ENCODE measurements at regions not wholly inside any gene's neighbourhood (a gene's known extent, or its start where the extent isn't known, plus 50 kb on each side); places are given as distances from the start of the nearest gene placed in this dataset.
"Not testable (repeated sequence)": the region's sequence is repeated elsewhere in the genome, so short reads cannot be mapped to it uniquely, and the experiment has no call there.

DNA sequence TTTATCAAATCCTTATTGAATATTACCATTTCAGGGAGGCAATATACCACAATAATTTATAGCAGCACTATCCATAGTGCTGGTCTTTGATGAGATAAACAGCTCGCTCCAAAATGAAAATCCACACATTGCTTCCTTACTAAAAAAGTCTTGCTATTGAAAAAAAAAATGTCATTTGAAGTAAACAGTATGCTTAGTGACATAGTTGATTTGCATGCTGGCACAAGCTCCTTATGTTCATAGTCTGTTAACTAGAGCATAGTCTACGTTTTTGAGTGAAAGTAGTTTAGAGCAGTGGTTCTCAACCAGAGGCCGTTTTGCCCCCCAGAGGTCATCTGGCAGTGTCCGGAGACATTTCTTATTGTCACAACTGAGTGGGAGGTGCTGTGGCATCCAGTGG lies 249.4 kb upstream of the PDZRN3 start:
- no peak for DNase-seq (ENCODE audit: low read depth in 2 of 2)

DNA sequence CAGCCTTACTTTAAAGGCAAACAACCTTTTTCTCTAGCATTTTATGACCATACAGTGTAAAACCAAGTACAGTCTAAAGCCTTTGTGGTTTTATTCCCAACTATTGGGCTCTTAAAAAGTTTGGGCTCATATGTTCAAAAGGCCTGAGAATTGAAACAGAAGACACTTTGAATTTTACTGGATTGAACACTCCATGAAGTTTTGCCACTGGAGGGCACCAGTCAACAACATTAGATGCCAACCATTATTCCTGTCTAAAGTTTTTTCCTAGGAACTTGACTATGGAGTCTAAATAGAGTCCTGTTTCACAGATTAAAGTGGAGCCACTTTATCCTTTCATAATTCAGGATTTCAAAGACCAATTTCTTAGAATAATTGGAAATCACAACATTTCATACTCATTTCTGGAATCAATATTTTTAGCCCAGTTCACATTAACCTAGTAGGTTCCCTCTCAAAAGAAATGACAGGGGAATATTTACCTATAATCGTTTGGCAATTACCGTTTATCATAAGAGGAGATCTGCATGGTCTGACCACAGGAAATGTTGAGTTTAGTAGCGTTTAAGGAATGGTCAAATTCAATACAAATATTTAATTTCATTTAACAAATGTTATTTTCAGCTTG lies 244.1 kb upstream of the PDZRN3 start:
- peak; percentile 22 to 28 for DNase-seq (ENCODE audit: low read depth in 2 of 2)

GRCh38 chr3:73867524-73867923 lies 242.8 kb upstream of the PDZRN3 start:
- DNase-seq (ENCODE audit: low read depth in 2 of 2) = no peak

DNA sequence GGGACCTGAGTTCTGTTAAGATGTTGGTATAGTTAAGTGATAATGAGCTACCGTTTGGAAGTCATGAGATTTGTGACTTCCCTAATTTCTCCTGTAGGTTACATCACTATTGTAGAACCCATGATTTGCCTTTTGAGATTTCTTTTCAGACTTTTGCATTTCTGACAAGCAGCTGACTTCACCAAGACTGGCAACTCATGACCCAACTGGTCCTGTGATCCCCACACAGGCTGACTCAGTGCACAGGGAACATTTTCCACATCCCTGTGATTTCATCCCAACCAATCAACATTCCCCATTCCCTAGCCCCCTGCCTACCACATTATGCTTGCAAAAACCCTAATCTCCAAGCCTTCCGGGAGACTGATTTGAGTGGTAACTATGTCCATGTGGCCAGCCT lies 242.1 kb upstream of the PDZRN3 start:
- no peak for DNase-seq (ENCODE audit: low read depth in 2 of 2)

GRCh38 chr3:73863546-73864079 lies 238.9 kb upstream of the PDZRN3 start:
- DNase-seq (ENCODE audit: low read depth in 2 of 2) = no peak

DNA sequence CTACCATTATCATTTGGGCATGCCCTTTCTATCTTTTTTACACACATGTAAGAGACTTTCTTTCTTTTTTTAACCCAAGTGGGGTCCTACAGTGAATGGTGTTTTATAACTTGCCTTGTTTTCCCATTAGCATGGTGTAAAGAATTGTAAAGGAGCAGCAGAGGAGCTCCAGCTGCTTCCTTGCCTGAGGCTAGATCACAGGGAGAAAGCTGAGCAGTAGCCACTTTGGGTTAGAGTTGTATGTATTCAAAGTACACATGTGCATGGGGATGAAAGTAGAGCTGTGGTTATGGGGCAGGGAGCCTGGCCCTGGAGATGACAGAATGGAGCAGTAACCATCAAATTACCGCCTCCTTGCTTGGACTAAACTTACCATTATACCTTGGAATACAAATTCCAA lies 231.1 kb upstream of the PDZRN3 start:
- DNase-seq (ENCODE audit: low read depth in 2 of 2) = no peak

GRCh38 chr3:73848173-73848906 lies 223.6 kb upstream of the PDZRN3 start:
- peak; percentile 17 to 20 for DNase-seq (ENCODE audit: low read depth in 2 of 2)

- no peak for DNase-seq (ENCODE audit: low read depth in 2 of 2)
Observed at GRCh38 chr3:73846951-73847350, 222.2 kb upstream of the PDZRN3 start.

- DNase-seq (ENCODE audit: low read depth in 2 of 2) = no peak
Observed at GRCh38 chr3:73839032-73839431, 214.3 kb upstream of the PDZRN3 start.

DNA sequence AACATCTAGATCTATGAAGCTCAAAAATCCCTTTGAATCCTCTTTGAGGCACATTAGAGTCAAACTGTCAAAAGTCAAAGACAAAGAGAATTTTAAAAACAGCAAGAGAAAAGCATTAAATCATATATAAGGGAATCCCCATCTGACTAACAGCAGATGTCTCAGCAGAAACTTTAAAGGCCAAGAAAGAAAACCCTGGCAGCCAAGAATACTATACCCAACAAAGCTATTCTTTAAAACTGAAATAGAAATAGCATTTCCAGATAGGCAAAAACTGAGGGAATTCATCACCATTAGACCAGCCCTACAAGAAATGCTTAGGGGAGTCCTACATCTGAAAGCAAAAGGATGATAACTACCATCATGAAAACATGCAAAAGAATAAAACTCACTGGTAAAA lies 211.2 kb upstream of the PDZRN3 start:
- no peak for DNase-seq (ENCODE audit: low read depth in 2 of 2)

GRCh38 chr3:73832426-73832825 lies 207.7 kb upstream of the PDZRN3 start:
- peak in 1 of 2 experiments; percentile 18 for DNase-seq (ENCODE audit: low read depth in 2 of 2)

DNA sequence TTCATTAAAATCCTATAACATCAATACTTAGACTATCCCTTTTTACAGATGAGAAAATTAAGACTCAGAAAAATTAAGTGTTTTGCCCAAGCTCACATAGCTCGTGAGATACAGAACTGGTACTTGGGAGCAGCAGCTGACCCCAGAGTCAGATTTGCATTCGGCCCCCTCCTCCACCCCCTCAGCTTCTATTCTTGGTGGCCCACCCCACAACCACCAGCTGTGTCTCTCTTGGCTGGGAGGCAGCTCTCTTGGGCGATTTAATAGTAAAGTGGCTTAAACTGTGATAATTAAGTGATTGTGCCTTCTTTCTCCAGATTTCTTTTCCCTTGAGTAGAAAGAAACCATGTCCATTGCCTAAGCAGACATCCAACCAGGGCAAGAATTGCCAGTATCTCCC lies 203.6 kb upstream of the PDZRN3 start:
- DNase-seq (ENCODE audit: low read depth in 2 of 2) = no peak

DNA sequence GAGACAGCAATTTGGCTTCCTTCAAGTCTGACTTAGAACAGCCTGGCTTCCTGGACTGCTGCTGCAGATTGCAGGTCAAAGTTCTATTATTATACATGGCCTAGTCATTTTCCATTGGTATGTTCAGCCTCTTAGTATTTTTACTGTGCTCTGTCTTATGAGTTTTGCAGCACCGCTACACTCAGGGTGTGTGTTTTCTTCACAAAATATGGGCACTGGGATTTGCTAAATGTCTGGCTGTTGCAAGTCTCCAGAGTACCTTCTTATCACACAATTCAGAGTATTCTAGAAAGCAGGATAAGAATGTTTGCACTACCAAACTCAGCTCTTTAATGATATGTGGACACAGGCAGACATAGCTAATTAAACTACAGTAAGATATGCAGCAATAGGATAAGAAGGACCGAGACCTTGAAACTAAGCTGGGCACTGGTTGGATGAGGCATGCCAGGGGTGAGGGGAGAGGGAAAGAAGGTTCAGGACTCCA lies 203.0 kb upstream of the PDZRN3 start:
- no peak for DNase-seq (ENCODE audit: low read depth in 2 of 2)

DNA sequence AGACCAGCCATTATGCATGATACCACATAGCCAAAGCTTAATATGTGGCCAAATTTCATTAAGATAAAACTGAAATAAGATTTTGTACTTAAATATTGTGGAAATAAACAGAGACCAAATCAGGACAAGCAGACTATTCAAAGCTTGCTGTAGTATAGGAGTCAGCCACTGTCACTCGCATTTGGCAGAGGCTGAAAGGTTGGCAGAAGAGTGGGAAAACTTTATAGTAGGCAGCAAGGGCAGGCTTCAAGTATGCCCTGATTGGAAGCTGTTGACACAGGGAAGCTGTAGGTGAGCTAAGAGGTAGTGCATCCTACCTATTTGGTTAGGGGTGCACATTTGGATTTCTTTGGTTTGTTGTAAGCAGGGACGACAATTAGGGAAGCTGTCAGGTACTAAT lies 202.5 kb upstream of the PDZRN3 start:
- DNase-seq (ENCODE audit: low read depth in 2 of 2) = no peak

GRCh38 chr3:73820896-73821295 lies 196.2 kb upstream of the PDZRN3 start:
- DNase-seq (ENCODE audit: low read depth in 2 of 2) = not testable (repeated sequence)

DNA sequence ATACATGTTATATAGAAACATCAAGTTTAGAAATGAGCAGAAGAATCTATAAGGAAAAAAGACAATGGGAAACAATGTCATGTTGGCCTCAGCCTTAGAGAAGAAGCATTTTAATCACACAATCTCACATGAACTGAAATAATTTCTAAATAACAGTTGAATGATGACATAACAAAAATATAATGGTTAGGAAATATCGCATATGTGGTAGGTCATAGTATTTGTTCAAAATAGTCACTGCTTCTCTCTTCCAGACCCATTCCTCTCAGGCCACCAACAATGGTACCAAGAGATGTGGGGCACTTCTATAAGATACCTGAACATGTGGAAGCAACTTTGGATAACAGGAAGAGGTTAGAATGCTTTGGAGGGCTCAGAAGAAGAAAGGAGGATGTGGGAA lies 195.7 kb upstream of the PDZRN3 start:
- no peak for DNase-seq (ENCODE audit: low read depth in 2 of 2)

DNA sequence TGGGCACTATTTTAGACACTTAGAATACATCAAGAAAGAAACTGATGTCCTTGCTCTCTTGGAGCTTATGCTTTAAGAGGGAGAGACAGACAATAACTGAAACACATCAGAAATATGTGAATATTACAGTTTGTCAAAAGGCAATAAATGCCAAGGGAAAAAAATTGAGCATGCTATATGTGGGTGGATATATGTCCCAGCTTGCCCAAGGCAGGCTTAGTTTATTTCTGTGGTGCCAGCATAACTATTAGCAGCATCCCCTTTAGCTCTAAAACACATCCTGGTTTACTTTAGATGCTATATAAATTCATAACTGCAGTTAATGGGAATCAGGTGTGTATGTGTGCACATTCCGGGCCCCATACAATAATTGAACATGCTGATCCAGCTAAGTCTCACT lies 191.2 kb upstream of the PDZRN3 start:
- no peak for DNase-seq (ENCODE audit: low read depth in 2 of 2)

- DNase-seq (ENCODE audit: low read depth in 2 of 2) = no peak
Observed at GRCh38 chr3:73813692-73814292, 189.1 kb upstream of the PDZRN3 start.

DNA sequence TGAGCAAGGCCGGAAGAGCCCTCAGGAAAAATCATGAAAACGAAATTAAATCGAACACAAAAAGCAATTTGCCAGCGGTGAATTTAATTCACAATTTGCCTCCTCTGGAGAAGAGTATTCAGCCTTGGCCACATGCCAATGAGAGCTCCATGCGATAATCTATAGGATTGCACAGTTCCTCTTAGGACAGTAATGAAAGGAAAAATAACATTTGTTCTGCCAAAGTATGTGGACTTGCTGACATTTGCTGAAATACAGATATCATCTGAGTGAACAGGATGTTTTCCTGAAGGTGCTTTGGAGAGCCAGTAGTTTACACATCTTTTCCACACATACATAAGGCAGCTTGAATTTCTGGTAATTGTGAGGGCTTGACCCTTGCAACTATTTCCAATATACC lies 188.6 kb upstream of the PDZRN3 start:
- DNase-seq (ENCODE audit: low read depth in 2 of 2) = peak; percentile 18 to 30

- DNase-seq (ENCODE audit: low read depth in 2 of 2) = no peak
Observed at GRCh38 chr3:73812054-73812453, 187.3 kb upstream of the PDZRN3 start.

DNA sequence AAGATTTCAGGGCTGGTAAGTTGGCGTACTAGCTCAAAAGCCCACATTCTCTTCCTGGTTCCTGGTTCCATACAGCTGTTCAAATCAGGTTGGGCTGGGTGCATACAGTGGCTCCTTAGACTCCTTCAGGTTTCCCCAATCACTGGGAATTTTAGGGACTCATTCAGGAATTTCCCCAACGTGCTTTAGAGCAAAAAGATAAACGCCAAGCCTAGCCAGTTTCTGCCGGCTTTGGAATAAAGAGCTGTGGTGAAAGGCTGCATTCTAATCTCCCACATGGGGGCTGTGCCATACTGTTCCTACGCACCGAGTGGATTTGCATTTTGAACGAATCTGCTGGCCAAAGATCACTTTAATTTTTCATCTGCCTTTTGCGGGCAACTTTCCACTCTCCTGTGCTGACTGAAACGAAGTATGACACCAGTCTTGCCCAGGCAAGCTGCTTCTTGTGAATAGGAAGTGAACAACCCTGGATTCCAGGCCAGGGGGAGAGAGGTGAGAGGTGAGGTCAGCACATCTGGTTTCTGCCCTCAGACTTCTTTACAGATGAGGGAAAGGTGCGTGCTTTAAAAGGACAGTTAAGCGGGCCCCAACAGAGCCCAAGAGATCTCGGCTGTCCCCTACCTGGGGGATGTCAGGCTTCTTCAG lies 184.2 kb upstream of the PDZRN3 start:
- DNase-seq (ENCODE audit: low read depth in 2 of 2) = no peak

DNA sequence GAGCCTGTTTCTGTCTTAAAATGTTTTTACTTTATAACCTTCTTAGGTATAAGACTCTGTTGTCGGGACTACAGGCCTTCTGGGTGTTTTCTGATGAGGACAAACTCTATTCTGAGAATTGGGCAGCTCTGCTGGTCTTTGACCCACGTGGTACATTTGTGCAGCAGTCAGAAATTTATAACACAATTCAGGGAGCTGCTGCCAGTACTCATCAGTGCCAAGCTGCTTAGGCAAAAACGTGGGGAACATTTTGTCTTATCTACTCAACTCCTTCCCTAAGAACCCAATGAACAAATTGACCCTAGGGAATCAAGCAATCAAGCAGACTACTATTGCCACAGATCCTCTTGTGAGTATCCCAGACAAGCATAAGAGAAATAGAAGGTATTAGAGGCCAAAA lies 180.7 kb upstream of the PDZRN3 start:
- DNase-seq (ENCODE audit: low read depth in 2 of 2) = no peak
